Erythroblast (primary cell): ENCODE measurements at regions not wholly inside any gene's neighbourhood (a gene's known extent, or its start where the extent isn't known, plus 50 kb on each side); places are given as distances from the start of the nearest gene placed in this dataset.

Experiments used
- GATA1 ChIP-seq: IDR thresholded peaks from 2 replicates; pipeline ENCODE4 v1.6.1; 2011; ENCODE audit warnings: low read depth, mild to moderate bottlenecking, control low read depth, low read length, moderate library complexity
- POLR2A ChIP-seq: IDR thresholded peaks from 2 replicates; pipeline ENCODE4 v1.6.1; 2011; ENCODE audit warnings: mild to moderate bottlenecking, low read length

DNA sequence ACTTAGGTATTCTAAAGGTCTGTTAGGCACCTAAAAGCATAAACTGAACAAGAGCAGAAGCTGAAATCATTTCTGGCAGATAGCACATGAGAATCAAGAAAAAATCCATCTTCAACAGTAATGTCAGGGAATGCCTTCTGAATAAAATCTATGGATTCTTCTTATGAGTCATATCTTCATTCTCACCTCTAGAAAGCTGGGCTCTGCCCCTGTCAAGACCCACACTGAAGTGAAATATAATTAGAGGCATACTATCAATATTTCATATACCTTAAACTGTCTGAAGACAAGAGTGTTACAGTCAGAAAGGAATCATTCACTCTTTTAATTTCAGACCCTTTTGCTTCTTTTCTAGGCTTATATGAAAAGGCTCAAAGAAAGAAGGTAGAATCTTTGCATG, 485.8 kb upstream of the PTCHD4 start:
- TF ChIP-seq POLR2A (no peak), GATA1 (no peak)
